ENCODE measurements at regions not wholly inside any gene's neighbourhood (a gene's known extent, or its start where the extent isn't known, plus 50 kb on each side); places are given as distances from the start of the nearest gene placed in this dataset.
A peak's percentile ranks its signal among the peaks of the same experiment; 100 is the strongest.

GRCh38 chr6:147752689-147753403, 244.4 kb downstream of the SAMD5 start:
- Mint-ChIP-seq H3K27ac (peak overlapping the region; percentile 80), H3K4me3 (no peak overlapping the region), H3K27me3 (ENCODE audit: low read depth) (no peaks in the 10 kb centered on the region), H3K9me3 (peaks cover 13% of the 10 kb centered on the region), H3K36me3 (no peaks in the 10 kb centered on the region), H3K4me1 (peaks cover 20% of the 10 kb centered on the region)
- TF ChIP-seq CTCF (IDR thresholded peaks at IDR 0.05; ENCODE audit: unreplicated experiment) = no peak
- no peak for DNase-seq (ENCODE audit: low spot score in 2 of 2, unreplicated experiment in 2 of 2)

- H3K9me3 Mint-ChIP-seq = peaks cover 13% of the 10 kb centered on the region
- H3K27me3 Mint-ChIP-seq (ENCODE audit: low read depth) = no peaks in the 10 kb centered on the region
- H3K36me3 Mint-ChIP-seq = no peaks in the 10 kb centered on the region
- no peak for DNase-seq (ENCODE audit: low spot score in 2 of 2, unreplicated experiment in 2 of 2)
- no peak for TF ChIP-seq CTCF (IDR thresholded peaks at IDR 0.05; ENCODE audit: unreplicated experiment)
- H3K4me3 Mint-ChIP-seq = no peak overlapping the region
- no peak overlapping the region for H3K27ac Mint-ChIP-seq
- H3K4me1 Mint-ChIP-seq = peaks cover 32% of the 10 kb centered on the region
Observed at GRCh38 chr6:147755999-147756398, 247.5 kb downstream of the SAMD5 start.

DNA sequence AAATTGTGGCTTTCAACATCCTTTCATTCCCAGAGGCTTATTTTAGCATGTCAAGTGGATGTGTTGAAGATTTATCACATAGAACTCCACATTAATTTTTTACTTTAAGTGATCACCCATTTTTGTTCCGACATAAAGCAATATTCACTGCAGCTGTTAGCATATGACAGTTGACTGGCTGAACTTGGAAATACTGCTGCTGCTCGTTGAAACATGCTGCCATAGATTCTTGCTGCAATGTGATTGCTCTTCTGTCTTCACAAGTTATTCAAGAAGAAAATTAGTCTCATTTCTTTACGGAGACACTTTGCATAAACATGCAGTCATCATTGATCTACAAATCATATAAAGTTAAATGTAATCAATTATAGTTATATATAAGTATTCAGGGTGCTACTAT, 248.4 kb downstream of the SAMD5 start:
- Mint-ChIP-seq H3K4me1 (peaks cover 32% of the 10 kb centered on the region), H3K36me3 (no peaks in the 10 kb centered on the region), H3K4me3 (no peak overlapping the region), H3K27ac (no peak overlapping the region), H3K27me3 (ENCODE audit: low read depth) (no peaks in the 10 kb centered on the region), H3K9me3 (peaks cover 13% of the 10 kb centered on the region)
- DNase-seq (ENCODE audit: low spot score in 2 of 2, unreplicated experiment in 2 of 2) = no peak
- TF ChIP-seq CTCF (IDR thresholded peaks at IDR 0.05; ENCODE audit: unreplicated experiment) = no peak

- H3K4me3 Mint-ChIP-seq = no peak overlapping the region
- H3K27me3 Mint-ChIP-seq (ENCODE audit: low read depth) = no peaks in the 10 kb centered on the region
- DNase-seq (ENCODE audit: low spot score in 2 of 2, unreplicated experiment in 2 of 2) = no peak
- H3K4me1 Mint-ChIP-seq = peaks cover 32% of the 10 kb centered on the region
- H3K9me3 Mint-ChIP-seq = peaks cover 13% of the 10 kb centered on the region
- H3K36me3 Mint-ChIP-seq = no peaks in the 10 kb centered on the region
- TF ChIP-seq CTCF (IDR thresholded peaks at IDR 0.05; ENCODE audit: unreplicated experiment) = no peak
- H3K27ac Mint-ChIP-seq = no peak overlapping the region
Observed at GRCh38 chr6:147757291-147757690, 248.8 kb downstream of the SAMD5 start.

GRCh38 chr6:147758303-147758702, 249.8 kb downstream of the SAMD5 start:
- Mint-ChIP-seq H3K9me3 (peaks cover 13% of the 10 kb centered on the region), H3K4me1 (peaks cover 23% of the 10 kb centered on the region), H3K27me3 (ENCODE audit: low read depth) (no peaks in the 10 kb centered on the region), H3K27ac (no peak overlapping the region), H3K4me3 (no peak overlapping the region), H3K36me3 (no peaks in the 10 kb centered on the region)
- no peak for DNase-seq (ENCODE audit: low spot score in 2 of 2, unreplicated experiment in 2 of 2)
- no peak for TF ChIP-seq CTCF (IDR thresholded peaks at IDR 0.05; ENCODE audit: unreplicated experiment)

All from mesothelial cell of epicardium (in vitro differentiated cells).